Suprapubic skin (tissue), 4 donors: ENCODE measurements at regions not wholly inside any gene's neighbourhood (a gene's known extent, or its start where the extent isn't known, plus 50 kb on each side); places are given as distances from the start of the nearest gene placed in this dataset.

Experiments
- DNase-seq, 2 donors: peaks; one replicate each; pipeline ENCODE4 v3.0.0-alpha.2; 2019; ENCODE audit warnings: low spot score in 2 of 2
- H3K27ac ChIP-seq: fragments of 200-600 bp; sonication (generic); one replicate; pipeline ENCODE4 v1.5.1; 2019
- H3K27me3 ChIP-seq: fragments of 200-600 bp; sonication (generic); one replicate; pipeline ENCODE4 v1.5.1; 2019
- H3K36me3 ChIP-seq: fragments of 200-600 bp; sonication (generic); one replicate; pipeline ENCODE4 v1.5.1; 2019
- H3K4me1 ChIP-seq: fragments of 200-600 bp; sonication (generic); one replicate; pipeline ENCODE4 v1.5.1; 2019
- H3K4me3 ChIP-seq: fragments of 200-600 bp; sonication (generic); one replicate; pipeline ENCODE4 v1.5.1; 2019; ENCODE audit warnings: mild to moderate bottlenecking
- H3K9me3 ChIP-seq: fragments of 200-600 bp; sonication (generic); one replicate; pipeline ENCODE4 v1.5.1; 2019
- CTCF ChIP-seq, 2 donors: fragments of 200-600 bp in 1 of 2; fragments of 450-650 bp in 1 of 2; sonication (generic) in 1 of 2; IDR thresholded peaks; one replicate each; pipeline ENCODE4 v1.5.1; 2016 to 2019; ENCODE audit warnings: antibody characterized with exemption in 2 of 2, mild to moderate bottlenecking in 1 of 2, moderate library complexity in 1 of 2
- EP300 ChIP-seq: sonication (generic); formaldehyde crosslinking; IDR thresholded peaks from one replicate; pipeline ENCODE4 v1.6.1; 2017; ENCODE audit warnings: antibody characterized with exemption
- POLR2A ChIP-seq, 2 donors: fragments of 450-650 bp; IDR thresholded peaks; one replicate each; pipeline ENCODE4 v1.6.1; 2017; ENCODE audit warnings: antibody characterized with exemption in 2 of 2, mild to moderate bottlenecking in 2 of 2, moderate library complexity in 2 of 2
- POLR2AphosphoS5 ChIP-seq, 3 donors: sonication (generic); formaldehyde crosslinking; IDR thresholded peaks; one replicate each; pipeline ENCODE4 v1.6.1; 2017; ENCODE audit warnings: antibody characterized with exemption in 3 of 3
- WGBS: methylation state at CpG from one replicate; pipeline ENCODE4 v1.1.5; 2018; 5-methylcytosine and 5-hydroxymethylcytosine counted together

- no peak overlapping the region for H3K4me3 ChIP-seq
- WGBS, result 48% methylated on average over 9 of the region's 9 CpGs
- TF ChIP-seq EP300 (no peak), CTCF (IDR thresholded peaks at IDR 0.05) (peak; percentile 26 to 76), POLR2AphosphoS5 (IDR thresholded peaks at IDR 0.05) (no peak)
- no peaks in the 10 kb centered on the region for H3K4me1 ChIP-seq
- no peaks in the 10 kb centered on the region for H3K27me3 ChIP-seq
- DNase-seq, result peak; percentile 77 to 81
- H3K27ac ChIP-seq, result no peak overlapping the region
- H3K9me3 ChIP-seq, result no peaks in the 10 kb centered on the region
- no peaks in the 10 kb centered on the region for H3K36me3 ChIP-seq
Observed at GRCh38 chr3:70550723-70551319, 238.4 kb upstream of the MDFIC2 start.

- H3K9me3 ChIP-seq, result no peaks in the 10 kb centered on the region
- WGBS, result 75% methylated on average over 4 of the region's 4 CpGs
Observed at GRCh38 chr3:70546679-70547078, 234.2 kb upstream of the MDFIC2 start.

GRCh38 chr3:70543493-70543892, 231.1 kb upstream of the MDFIC2 start:
- TF ChIP-seq POLR2A (IDR thresholded peaks at IDR 0.05), result no peak
- TF ChIP-seq EP300, result no peak
- TF ChIP-seq CTCF (IDR thresholded peaks at IDR 0.05), result no peak
- TF ChIP-seq POLR2AphosphoS5 (IDR thresholded peaks at IDR 0.05), result no peak
- Histone ChIP-seq H3K4me1 (no peaks in the 10 kb centered on the region), H3K9me3 (no peaks in the 10 kb centered on the region), H3K4me3 (no peak overlapping the region), H3K27ac (no peak overlapping the region), H3K27me3 (no peaks in the 10 kb centered on the region), H3K36me3 (no peaks in the 10 kb centered on the region)
- 100% methylated on average over 1 of the region's 2 CpGs for WGBS
- no peak for DNase-seq

More at GRCh38 chr3:70546679-70547078, 234.2 kb upstream of the MDFIC2 start:
- TF ChIP-seq EP300, result no peak
- no peak for TF ChIP-seq POLR2A (IDR thresholded peaks at IDR 0.05)
- no peak for TF ChIP-seq CTCF (IDR thresholded peaks at IDR 0.05)
- TF ChIP-seq POLR2AphosphoS5 (IDR thresholded peaks at IDR 0.05), result no peak
- Histone ChIP-seq H3K36me3 (no peaks in the 10 kb centered on the region), H3K4me3 (no peak overlapping the region), H3K27ac (no peak overlapping the region), H3K4me1 (no peaks in the 10 kb centered on the region), H3K27me3 (no peaks in the 10 kb centered on the region)
- no peak for DNase-seq

- TF ChIP-seq POLR2A (IDR thresholded peaks at IDR 0.05), result no peak
- TF ChIP-seq POLR2AphosphoS5 (IDR thresholded peaks at IDR 0.05), result no peak
- no peak for TF ChIP-seq CTCF (IDR thresholded peaks at IDR 0.05)
- TF ChIP-seq EP300, result no peak
- Histone ChIP-seq H3K9me3 (no peaks in the 10 kb centered on the region), H3K4me1 (no peaks in the 10 kb centered on the region), H3K27ac (no peak overlapping the region), H3K27me3 (peaks cover 3% of the 10 kb centered on the region), H3K4me3 (no peak overlapping the region), H3K36me3 (no peaks in the 10 kb centered on the region)
- DNase-seq, result no peak
- 88% methylated on average over 2 of the region's 2 CpGs for WGBS
Observed at GRCh38 chr3:70539908-70540307, 227.5 kb upstream of the MDFIC2 start.

GRCh38 chr3:70532806-70533205, 220.4 kb upstream of the MDFIC2 start:
- 71% methylated on average over 2 of the region's 2 CpGs for WGBS

More at GRCh38 chr3:70532806-70533205, 220.4 kb upstream of the MDFIC2 start:
- Histone ChIP-seq H3K36me3 (no peaks in the 10 kb centered on the region), H3K27ac (no peak overlapping the region), H3K4me3 (no peak overlapping the region), H3K27me3 (no peaks in the 10 kb centered on the region), H3K9me3 (no peaks in the 10 kb centered on the region), H3K4me1 (no peaks in the 10 kb centered on the region)
- TF ChIP-seq POLR2A (IDR thresholded peaks at IDR 0.05) (no peak), EP300 (no peak)
- DNase-seq, result no peak
